ENCODE measurements at regions not wholly inside any gene's neighbourhood (a gene's known extent, or its start where the extent isn't known, plus 50 kb on each side); places are given as distances from the start of the nearest gene placed in this dataset.
A peak's percentile ranks its signal among the peaks of the same experiment; 100 is the strongest.

DNA sequence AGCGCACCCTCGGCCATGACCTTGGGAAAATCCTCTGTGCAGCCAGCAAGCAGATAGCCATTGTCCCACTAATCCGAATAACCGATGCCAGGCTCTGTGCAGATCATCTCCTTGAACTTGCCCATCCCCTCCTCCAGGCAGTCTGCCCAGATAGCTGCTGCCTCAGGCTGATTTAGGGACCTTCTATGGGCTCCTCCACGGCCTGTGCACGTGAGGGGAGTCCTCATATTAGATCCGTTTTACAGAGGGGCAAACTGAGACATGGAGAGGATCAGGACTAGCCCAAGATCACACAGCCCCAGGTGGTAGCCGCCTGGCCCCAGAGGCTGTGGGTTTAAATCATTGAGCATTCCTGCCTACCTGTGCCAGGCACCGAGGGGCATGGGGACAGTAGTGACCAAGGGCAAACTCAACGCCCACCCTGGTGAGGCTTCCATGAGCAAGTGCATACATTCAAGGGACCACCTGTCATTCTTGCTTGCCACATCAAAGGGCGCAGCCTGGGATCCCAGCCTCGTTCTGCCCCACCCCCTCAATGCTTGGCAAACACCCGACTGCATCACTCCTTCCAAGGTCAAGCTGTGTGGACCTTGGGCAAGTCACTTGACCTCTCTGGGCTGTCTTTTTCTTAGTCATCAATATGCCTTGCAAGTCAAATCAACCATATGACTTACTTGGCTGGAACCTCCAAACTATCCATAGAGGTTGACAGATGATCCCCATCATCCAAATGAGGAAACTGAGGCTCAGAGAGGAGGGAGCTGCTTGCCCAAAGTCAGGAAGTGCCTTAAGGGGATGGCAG lies 131.6 kb downstream of the MN1 start:
- no peaks in the 10 kb centered on the region for H4K20me1 ChIP-seq (ENCODE audit: control insufficient read depth, insufficient read depth, insufficient read length)
- H3K56ac ChIP-seq (ENCODE audit: insufficient read length, low read depth, low read length), result no peak overlapping the region
- H3K27ac Mint-ChIP-seq, result peak overlapping the region; percentile 52 to 92 (median 75); a peak in 6 of 7 replicates
- H2BK120ac ChIP-seq (ENCODE audit: low read depth, low read length, poor library complexity, severe bottlenecking), result no peak overlapping the region
- H3K23ac ChIP-seq (ENCODE audit: insufficient read length, low read depth, low read length), result no peak overlapping the region
- no peak overlapping the region for H2AFZ ChIP-seq (ENCODE audit: low read length)
- H3K79me2 ChIP-seq (ENCODE audit: insufficient read depth, low read length), result no peaks in the 10 kb centered on the region
- peaks cover 34 to 55% of the 10 kb centered on the region in 2 experiments for H3K4me1 Mint-ChIP-seq
- H3K36me3 Mint-ChIP-seq (ENCODE audit: insufficient read depth in 1 of 3, low read depth in 3 of 3), result peaks cover 7 to 9% (median 7%) of the 10 kb centered on the region in 3 experiments; a peak in 6 of 7 replicates
- TF ChIP-seq, protein P1, sequence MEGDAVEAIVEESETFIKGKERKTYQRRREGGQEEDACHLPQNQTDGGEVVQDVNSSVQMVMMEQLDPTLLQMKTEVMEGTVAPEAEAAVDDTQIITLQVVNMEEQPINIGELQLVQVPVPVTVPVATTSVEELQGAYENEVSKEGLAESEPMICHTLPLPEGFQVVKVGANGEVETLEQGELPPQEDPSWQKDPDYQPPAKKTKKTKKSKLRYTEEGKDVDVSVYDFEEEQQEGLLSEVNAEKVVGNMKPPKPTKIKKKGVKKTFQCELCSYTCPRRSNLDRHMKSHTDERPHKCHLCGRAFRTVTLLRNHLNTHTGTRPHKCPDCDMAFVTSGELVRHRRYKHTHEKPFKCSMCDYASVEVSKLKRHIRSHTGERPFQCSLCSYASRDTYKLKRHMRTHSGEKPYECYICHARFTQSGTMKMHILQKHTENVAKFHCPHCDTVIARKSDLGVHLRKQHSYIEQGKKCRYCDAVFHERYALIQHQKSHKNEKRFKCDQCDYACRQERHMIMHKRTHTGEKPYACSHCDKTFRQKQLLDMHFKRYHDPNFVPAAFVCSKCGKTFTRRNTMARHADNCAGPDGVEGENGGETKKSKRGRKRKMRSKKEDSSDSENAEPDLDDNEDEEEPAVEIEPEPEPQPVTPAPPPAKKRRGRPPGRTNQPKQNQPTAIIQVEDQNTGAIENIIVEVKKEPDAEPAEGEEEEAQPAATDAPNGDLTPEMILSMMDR (conservative IDR thresholded peaks at IDR 0.05), result no peak
- H2BK20ac ChIP-seq (ENCODE audit: low read depth, low read length, poor library complexity, severe bottlenecking), result no peak overlapping the region
- no peaks in the 10 kb centered on the region for H3K79me1 ChIP-seq (ENCODE audit: insufficient read depth, low read depth, low read length, poor library complexity, severe bottlenecking)
- no peak overlapping the region for H3K18ac ChIP-seq (ENCODE audit: insufficient read length, low read depth, low read length)
- H4K91ac ChIP-seq (ENCODE audit: insufficient read length, low read depth, low read length), result no peak overlapping the region
- H3K14ac ChIP-seq (ENCODE audit: insufficient read depth, low read length), result no peak overlapping the region
- peaks cover 2% of the 10 kb centered on the region; the same call in 1 of the 2 replicates for H3K27me3 Mint-ChIP-seq (ENCODE audit: low read depth)
- H2BK5ac ChIP-seq (ENCODE audit: insufficient read length, low read length), result peak overlapping the region; percentile 20
- no peaks in the 10 kb centered on the region for H3K9me3 ChIP-seq (ENCODE audit: control insufficient read depth, low read depth, low read length)
- no peak overlapping the region for H3K4me3 Mint-ChIP-seq
- no peak overlapping the region for H3K9ac ChIP-seq (ENCODE audit: extremely low read depth, insufficient read length, low read length)
- no CpG with 5 or more reads among the region's 13 CpGs for WGBS (ENCODE audit: extremely low coverage, insufficient read length, low lambda C conversion rate)
- H3K23me2 ChIP-seq (ENCODE audit: insufficient read length, low read depth, low read length, poor library complexity, severe bottlenecking), result no peaks in the 10 kb centered on the region
- H3K27ac ChIP-seq (ENCODE audit: insufficient read length, low read depth, low read length), result peak overlapping the region; percentile 36
- no peak overlapping the region for H3K4me2 ChIP-seq (ENCODE audit: insufficient read depth, insufficient read length, low read length)
- H3K9me3 Mint-ChIP-seq, result peaks cover 4 to 5% of the 10 kb centered on the region in 2 experiments
- H2BK15ac ChIP-seq (ENCODE audit: low read depth, low read length), result no peak overlapping the region
- peaks cover 3% of the 10 kb centered on the region; the same call in 1 of the 2 replicates for H3K4me1 ChIP-seq (ENCODE audit: insufficient read depth, low read length)
- no peak overlapping the region for H3T11ph ChIP-seq (ENCODE audit: low read length)
- peak overlapping the region; percentile 31 for H2AK5ac ChIP-seq (ENCODE audit: insufficient read length, low read length)
- no peak overlapping the region for H2BK12ac ChIP-seq (ENCODE audit: insufficient read length, low read depth, low read length)
- H4K5ac ChIP-seq (ENCODE audit: insufficient read length, low read depth, low read length), result no peak overlapping the region
- no peaks in the 10 kb centered on the region for H3K27me3 ChIP-seq (ENCODE audit: insufficient read depth, low read length)
- no peak overlapping the region for H4K8ac ChIP-seq (replicated peaks; ENCODE audit: insufficient read length, low read depth, low read length)
- no peak overlapping the region; the same call in 1 of the 2 replicates for H3K4ac ChIP-seq (ENCODE audit: low read depth, low read length)
- DNase-seq, result peak; percentile 55
